H9 (cell line): ENCODE measurements at regions not wholly inside any gene's neighbourhood (a gene's known extent, or its start where the extent isn't known, plus 50 kb on each side); places are given as distances from the start of the nearest gene placed in this dataset.

Experiments used
- DNase-seq: peaks from one replicate; pipeline ENCODE4 v3.0.0-alpha.2; 2017
- H2AFZ ChIP-seq: one replicate; pipeline ENCODE4 v1.6.1; 2013; ENCODE audit warnings: mild to moderate bottlenecking, low read length, control low read depth, moderate library complexity
- H2AK5ac ChIP-seq: 2 replicates; pipeline ENCODE4 v1.6.1; 2013; ENCODE audit warnings: low read length, control low read depth, mixed read lengths; ENCODE audit not compliant: insufficient read length
- H2BK120ac ChIP-seq: one replicate; pipeline ENCODE4 v1.6.1; 2013; ENCODE audit warnings: low read depth, mild to moderate bottlenecking, low read length, control low read depth, inconsistent platforms; ENCODE audit not compliant: poor library complexity, severe bottlenecking
- H2BK12ac ChIP-seq: 2 replicates; pipeline ENCODE4 v1.6.1; 2013; ENCODE audit warnings: low read length, control low read depth, mixed read lengths, low read depth; ENCODE audit not compliant: insufficient read length
- H2BK15ac ChIP-seq: 2 replicates; pipeline ENCODE4 v1.6.1; 2013; ENCODE audit warnings: low read depth, low read length, control low read depth
- H2BK20ac ChIP-seq: one replicate; pipeline ENCODE4 v1.6.1; 2013; ENCODE audit warnings: low read depth, mild to moderate bottlenecking, low read length, control low read depth, inconsistent platforms; ENCODE audit not compliant: poor library complexity, severe bottlenecking
- H2BK5ac ChIP-seq: 2 replicates; pipeline ENCODE4 v1.6.1; 2013; ENCODE audit warnings: low read length, control low read depth, mixed read lengths; ENCODE audit not compliant: insufficient read length
- H3K14ac ChIP-seq: 2 replicates; pipeline ENCODE4 v1.6.1; 2013; ENCODE audit warnings: low read length, control low read depth; ENCODE audit not compliant: insufficient read depth
- H3K18ac ChIP-seq: 2 replicates; pipeline ENCODE4 v1.6.1; 2013; ENCODE audit warnings: low read depth, mild to moderate bottlenecking, mixed read lengths, low read length, control low read depth; ENCODE audit not compliant: insufficient read length
- H3K23ac ChIP-seq: 2 replicates; pipeline ENCODE4 v1.6.1; 2013; ENCODE audit warnings: low read length, control low read depth, mixed read lengths, low read depth; ENCODE audit not compliant: insufficient read length
- H3K23me2 ChIP-seq: 2 replicates; pipeline ENCODE4 v1.6.1; 2013; ENCODE audit warnings: low read depth, mild to moderate bottlenecking, mixed read lengths, low read length, control low read depth; ENCODE audit not compliant: insufficient read length, poor library complexity, severe bottlenecking
- H3K27ac ChIP-seq: 2 replicates; pipeline ENCODE4 v1.5.1; 2013; ENCODE audit warnings: low read length, control low read depth, mixed read lengths, low read depth; ENCODE audit not compliant: insufficient read length
- H3K27me3 ChIP-seq: 2 replicates; pipeline ENCODE4 v1.6.1; 2013; ENCODE audit warnings: low read length, control low read depth, inconsistent platforms; ENCODE audit not compliant: insufficient read depth
- H3K4ac ChIP-seq: 2 replicates; pipeline ENCODE4 v1.6.1; 2013; ENCODE audit warnings: low read depth, mild to moderate bottlenecking, control low read depth, inconsistent platforms, low read length, moderate library complexity
- H3K4me1 ChIP-seq: 2 replicates; pipeline ENCODE4 v1.6.1; 2013; ENCODE audit warnings: low read length, control low read depth, inconsistent platforms; ENCODE audit not compliant: insufficient read depth
- H3K4me2 ChIP-seq: 2 replicates; pipeline ENCODE4 v1.6.1; 2013; ENCODE audit warnings: low read length, control low read depth, mixed read lengths; ENCODE audit not compliant: insufficient read length, insufficient read depth
- H3K56ac ChIP-seq: 2 replicates; pipeline ENCODE4 v1.6.1; 2013; ENCODE audit warnings: low read depth, mild to moderate bottlenecking, mixed read lengths, low read length, control low read depth; ENCODE audit not compliant: insufficient read length
- H3K79me1 ChIP-seq: 2 replicates; pipeline ENCODE4 v1.6.1; 2013; ENCODE audit warnings: low read depth, mild to moderate bottlenecking, moderate library complexity, low read length, control low read depth, inconsistent platforms; ENCODE audit not compliant: insufficient read depth, poor library complexity, severe bottlenecking
- H3K79me2 ChIP-seq: 2 replicates; pipeline ENCODE4 v1.6.1; 2013; ENCODE audit warnings: low read length, control low read depth, inconsistent platforms; ENCODE audit not compliant: insufficient read depth
- H3K9ac ChIP-seq: 2 replicates; pipeline ENCODE4 v1.6.1; 2013; ENCODE audit warnings: low read length, control low read depth, mixed read lengths; ENCODE audit not compliant: insufficient read length; ENCODE audit errors: extremely low read depth
- H3K9me3 ChIP-seq: one replicate; pipeline ENCODE4 v1.6.1; 2013; ENCODE audit warnings: low read depth, low read length, inconsistent platforms; ENCODE audit not compliant: control insufficient read depth
- H3T11ph ChIP-seq: one replicate; pipeline ENCODE4 v1.6.1; 2013; ENCODE audit warnings: mild to moderate bottlenecking, low read length, control low read depth, inconsistent platforms
- H4K20me1 ChIP-seq: one replicate; pipeline ENCODE4 v1.6.1; 2013; ENCODE audit not compliant: control insufficient read depth, insufficient read length, insufficient read depth
- H4K5ac ChIP-seq: 2 replicates; pipeline ENCODE4 v1.6.1; 2013; ENCODE audit warnings: low read depth, mild to moderate bottlenecking, mixed read lengths, low read length, control low read depth; ENCODE audit not compliant: insufficient read length
- H4K8ac ChIP-seq: replicated peaks from 2 replicates; pipeline ENCODE4 v1.6.1; 2013; ENCODE audit warnings: low read length, control low read depth, mixed read lengths, low read depth; ENCODE audit not compliant: insufficient read length
- H4K91ac ChIP-seq: 2 replicates; pipeline ENCODE4 v1.6.1; 2013; ENCODE audit warnings: low read depth, mild to moderate bottlenecking, moderate library complexity, mixed read lengths, low read length, control low read depth; ENCODE audit not compliant: insufficient read length
- H3K27ac Mint-ChIP-seq, 3 experiments: 2 replicates in 2 of 3; 3 replicates in 1 of 3; pipeline ENCODE4 v1.8.0; 2020 to 2021; ENCODE audit warnings: mixed read lengths in 3 of 3, mild to moderate bottlenecking in 1 of 3, moderate library complexity in 1 of 3
- H3K27me3 Mint-ChIP-seq: 2 replicates; pipeline ENCODE4 v1.8.0; 2021; ENCODE audit warnings: low read depth, mild to moderate bottlenecking, moderate library complexity, mixed read lengths
- H3K36me3 Mint-ChIP-seq, 3 experiments: 2 replicates in 2 of 3; 3 replicates in 1 of 3; pipeline ENCODE4 v1.8.0; 2020 to 2021; ENCODE audit warnings: low read depth in 3 of 3, mixed read lengths in 3 of 3; ENCODE audit not compliant: insufficient read depth in 1 of 3
- H3K4me1 Mint-ChIP-seq, 2 experiments: 2 replicates each; pipeline ENCODE4 v1.8.0; 2020; ENCODE audit warnings: mixed read lengths in 2 of 2
- H3K4me3 Mint-ChIP-seq, 2 experiments: 2 replicates in 1 of 2; 3 replicates in 1 of 2; pipeline ENCODE4 v1.8.0; 2020 to 2021; ENCODE audit warnings: mild to moderate bottlenecking in 2 of 2, mixed read lengths in 2 of 2, moderate library complexity in 1 of 2
- H3K9me3 Mint-ChIP-seq, 2 experiments: 2 replicates in 1 of 2; 3 replicates in 1 of 2; pipeline ENCODE4 v1.8.0; 2020; ENCODE audit warnings: mild to moderate bottlenecking in 2 of 2, mixed read lengths in 2 of 2, moderate library complexity in 1 of 2
- CTCF ChIP-seq: fragments of 200-600 bp; sonication (generic); conservative IDR thresholded peaks from 3 replicates; pipeline ENCODE4 v1.8.0; 2021; ENCODE audit warnings: antibody characterized with exemption, mild to moderate bottlenecking
- WGBS: extraction: QIAGEN DNeasy Blood & Tissue Kit; methylation state at CpG from one replicate; pipeline ENCODE4 v1.1.7; 2013; ENCODE audit warnings: missing lambda C conversion rate, low lambda C conversion rate, mixed read lengths; ENCODE audit not compliant: insufficient read length; ENCODE audit errors: extremely low coverage; 5-methylcytosine and 5-hydroxymethylcytosine counted together

- Histone ChIP-seq H3K14ac (no peak overlapping the region), H3K27me3 (no peaks in the 10 kb centered on the region), H3K4me1 (no peaks in the 10 kb centered on the region), H3K23me2 (no peaks in the 10 kb centered on the region), H3T11ph (no peak overlapping the region), H2BK20ac (no peak overlapping the region), H3K4me2 (no peak overlapping the region), H3K9me3 (peaks cover 10% of the 10 kb centered on the region), H4K8ac (no peak overlapping the region), H2BK120ac (no peak overlapping the region), H2AFZ (no peak overlapping the region), H4K5ac (no peak overlapping the region), H2BK15ac (no peak overlapping the region), H3K9ac (no peak overlapping the region), H2BK5ac (no peak overlapping the region), H3K4ac (no peak overlapping the region), H2BK12ac (no peak overlapping the region), H3K27ac (no peak overlapping the region), H4K91ac (no peak overlapping the region), H2AK5ac (no peak overlapping the region), H3K23ac (no peak overlapping the region), H3K79me2 (no peaks in the 10 kb centered on the region), H3K79me1 (no peaks in the 10 kb centered on the region), H3K56ac (no peak overlapping the region), H3K18ac (no peak overlapping the region), H4K20me1 (no peaks in the 10 kb centered on the region)
- Mint-ChIP-seq H3K36me3 (no peaks in the 10 kb centered on the region; a peak in 1 of 7 replicates), H3K4me3 (no peak overlapping the region), H3K27ac (no peak overlapping the region), H3K4me1 (0 out of 4 replicates have a peak, but pooled peaks cover 0 to 3% of the 10 kb centered on the region in 2 experiments), H3K9me3 (peaks cover 0 to 35% of the 10 kb centered on the region in 2 experiments; a peak in 3 of 5 replicates), H3K27me3 (no peaks in the 10 kb centered on the region)
- no peak for TF ChIP-seq CTCF
- DNase-seq: no peak
- WGBS: no CpG with 5 or more reads among the region's 4 CpGs
Measured at GRCh38 chrX:123075947-123076561, 108.0 kb upstream of the GRIA3 start.
